ENCODE measurements at regions not wholly inside any gene's neighbourhood (a gene's known extent, or its start where the extent isn't known, plus 50 kb on each side); places are given as distances from the start of the nearest gene placed in this dataset.

DNA sequence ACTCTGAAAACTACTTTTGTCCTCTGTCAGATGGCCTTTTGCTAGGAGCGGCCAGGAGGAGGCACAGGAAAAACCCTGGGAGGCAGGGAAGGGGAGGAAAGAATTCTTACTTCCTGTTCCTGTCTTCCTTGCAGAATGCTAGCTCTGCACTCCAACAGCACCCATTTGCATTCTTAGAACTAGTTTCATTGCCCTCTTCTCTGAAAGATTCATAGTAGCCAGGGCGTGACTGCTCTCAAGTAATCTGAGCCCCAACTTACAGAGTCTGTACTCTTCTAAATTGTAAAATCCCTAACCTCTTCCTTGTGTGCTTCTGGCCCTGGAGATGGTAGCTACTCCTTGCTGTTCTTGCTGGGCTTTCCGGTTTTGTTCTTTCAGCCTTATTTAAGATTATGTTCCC lies 75.3 kb upstream of the STEAP1 start:
- no peak overlapping the region for H3K27ac ChIP-seq
- no peaks in the 10 kb centered on the region for H3K36me3 ChIP-seq (replicated peaks)
- H3K4me3 ChIP-seq (ENCODE audit: low read depth, low read length), result no peak overlapping the region
- TF ChIP-seq, protein P1, sequence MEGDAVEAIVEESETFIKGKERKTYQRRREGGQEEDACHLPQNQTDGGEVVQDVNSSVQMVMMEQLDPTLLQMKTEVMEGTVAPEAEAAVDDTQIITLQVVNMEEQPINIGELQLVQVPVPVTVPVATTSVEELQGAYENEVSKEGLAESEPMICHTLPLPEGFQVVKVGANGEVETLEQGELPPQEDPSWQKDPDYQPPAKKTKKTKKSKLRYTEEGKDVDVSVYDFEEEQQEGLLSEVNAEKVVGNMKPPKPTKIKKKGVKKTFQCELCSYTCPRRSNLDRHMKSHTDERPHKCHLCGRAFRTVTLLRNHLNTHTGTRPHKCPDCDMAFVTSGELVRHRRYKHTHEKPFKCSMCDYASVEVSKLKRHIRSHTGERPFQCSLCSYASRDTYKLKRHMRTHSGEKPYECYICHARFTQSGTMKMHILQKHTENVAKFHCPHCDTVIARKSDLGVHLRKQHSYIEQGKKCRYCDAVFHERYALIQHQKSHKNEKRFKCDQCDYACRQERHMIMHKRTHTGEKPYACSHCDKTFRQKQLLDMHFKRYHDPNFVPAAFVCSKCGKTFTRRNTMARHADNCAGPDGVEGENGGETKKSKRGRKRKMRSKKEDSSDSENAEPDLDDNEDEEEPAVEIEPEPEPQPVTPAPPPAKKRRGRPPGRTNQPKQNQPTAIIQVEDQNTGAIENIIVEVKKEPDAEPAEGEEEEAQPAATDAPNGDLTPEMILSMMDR (IDR thresholded peaks at IDR 0.05; ENCODE audit: low read depth, low read length, missing control alignments), result no peak
- H3K27me3 ChIP-seq (replicated peaks), result no peaks in the 10 kb centered on the region
- no peak for DNase-seq
- in situ Hi-C loops (cut with HindIII; ENCODE audit: low pct_ligation_motif_present, low sequenced_read_pairs), result no loop called here

DNA sequence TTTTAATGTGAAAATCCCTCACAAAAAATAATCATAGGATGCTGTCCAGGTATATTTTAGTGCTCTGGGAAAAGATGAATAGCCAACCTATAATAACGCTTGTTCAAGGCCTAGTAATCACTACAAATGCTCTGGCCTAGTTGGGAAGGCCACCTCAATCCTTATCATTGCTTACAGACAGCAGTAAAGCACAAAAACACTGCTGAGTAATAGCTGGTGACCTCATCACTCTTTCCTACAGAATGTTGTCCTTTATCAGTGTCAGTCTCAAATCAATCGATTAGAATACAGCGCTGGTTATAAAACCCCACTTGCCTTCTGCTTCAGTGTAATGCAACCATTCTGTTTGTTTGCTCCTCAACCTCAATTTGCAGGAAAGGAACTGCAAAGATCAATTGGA lies 72.6 kb upstream of the STEAP1 start:
- in situ Hi-C loops (cut with HindIII; ENCODE audit: low pct_ligation_motif_present, low sequenced_read_pairs), result no loop called here
- TF ChIP-seq, protein P1 (IDR thresholded peaks at IDR 0.05; ENCODE audit: low read depth, low read length, missing control alignments), result no peak
- Histone ChIP-seq H3K36me3 (replicated peaks) (no peaks in the 10 kb centered on the region), H3K27ac (no peak overlapping the region), H3K4me3 (ENCODE audit: low read depth, low read length) (no peak overlapping the region), H3K27me3 (replicated peaks) (no peaks in the 10 kb centered on the region)
- no peak for DNase-seq

DNA sequence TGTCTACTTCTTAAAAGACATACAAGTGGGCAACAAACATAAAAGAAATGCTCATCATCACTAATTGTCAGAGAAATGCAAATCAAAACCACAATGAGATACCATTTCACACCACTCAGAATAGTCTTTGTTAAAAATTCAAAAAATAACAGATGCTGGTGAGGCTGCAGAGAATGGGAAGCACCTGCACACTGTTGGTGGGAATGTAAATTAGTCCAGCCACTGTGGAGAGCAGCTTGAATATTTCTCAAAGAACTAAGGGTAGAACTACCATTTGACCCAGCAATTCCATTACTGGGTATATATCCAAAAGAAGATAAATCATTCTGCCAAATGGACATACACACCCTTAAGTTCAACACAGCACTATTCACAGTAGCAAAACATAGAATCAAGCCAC lies 61.8 kb upstream of the STEAP1 start:
- no peaks in the 10 kb centered on the region for H3K27me3 ChIP-seq (replicated peaks)
- DNase-seq, result no peak
- H3K27ac ChIP-seq, result no peak overlapping the region
- TF ChIP-seq, protein P1 (IDR thresholded peaks at IDR 0.05; ENCODE audit: low read depth, low read length, missing control alignments), result no peak
- H3K4me3 ChIP-seq (ENCODE audit: low read depth, low read length), result no peak overlapping the region
- in situ Hi-C loops (cut with HindIII; ENCODE audit: low pct_ligation_motif_present, low sequenced_read_pairs), result no loop called here
- H3K36me3 ChIP-seq (replicated peaks), result no peaks in the 10 kb centered on the region

DNA sequence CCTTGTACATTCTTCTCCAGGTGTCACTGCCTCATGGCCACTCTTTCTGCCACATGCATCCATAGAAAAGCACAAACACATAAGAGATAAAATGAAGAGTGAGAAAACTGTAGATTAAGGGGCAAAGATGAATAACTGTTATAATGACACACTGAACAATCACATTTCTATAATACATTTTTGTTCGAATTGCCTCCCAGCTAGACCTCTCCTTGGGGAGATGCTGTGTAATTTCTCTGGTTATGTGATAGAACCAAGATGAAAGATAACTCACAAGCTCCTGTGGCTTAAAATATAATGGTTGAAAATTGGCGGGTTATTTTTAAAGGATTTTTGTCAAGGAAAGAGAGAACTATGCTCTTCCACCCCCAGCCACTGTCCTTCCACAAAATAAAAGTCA lies 60.2 kb upstream of the STEAP1 start:
- in situ Hi-C loops (cut with HindIII; ENCODE audit: low pct_ligation_motif_present, low sequenced_read_pairs), result no loop called here
- TF ChIP-seq, protein P1 (IDR thresholded peaks at IDR 0.05; ENCODE audit: low read depth, low read length, missing control alignments), result no peak
- no peak for DNase-seq
- H3K4me3 ChIP-seq (ENCODE audit: low read depth, low read length), result no peak overlapping the region
- H3K27ac ChIP-seq, result no peak overlapping the region
- no peaks in the 10 kb centered on the region for H3K27me3 ChIP-seq (replicated peaks)
- no peaks in the 10 kb centered on the region for H3K36me3 ChIP-seq (replicated peaks)
